ENCODE measurements at regions not wholly inside any gene's neighbourhood (a gene's known extent, or its start where the extent isn't known, plus 50 kb on each side); places are given as distances from the start of the nearest gene placed in this dataset.

- Histone ChIP-seq H4K20me1 (ENCODE audit: low read depth, low read length) (no peaks in the 10 kb centered on the region), H3K27ac (ENCODE audit: low read depth, low read length) (no peak overlapping the region), H3K27me3 (ENCODE audit: low read length) (peaks cover 3% of the 10 kb centered on the region), H2AFZ (ENCODE audit: low read depth, low read length, severe bottlenecking) (no peak overlapping the region), H3F3A (ENCODE audit: insufficient read depth) (no peaks in the 10 kb centered on the region), H3K4me3 (ENCODE audit: insufficient read depth, low read length, poor library complexity, severe bottlenecking) (no peak overlapping the region), H3K9me3 (ENCODE audit: insufficient read depth, low read length) (no peaks in the 10 kb centered on the region), H3K36me3 (ENCODE audit: low read length) (no peaks in the 10 kb centered on the region), H3K4me2 (ENCODE audit: low read depth, low read length, poor library complexity, severe bottlenecking) (no peak overlapping the region), H3K79me2 (ENCODE audit: insufficient read depth, low read length) (no peaks in the 10 kb centered on the region), H3K9me2 (replicated peaks; ENCODE audit: insufficient read depth, low read length) (no peaks in the 10 kb centered on the region), H3K9ac (ENCODE audit: low read length) (no peak overlapping the region)
- TF ChIP-seq CTCF (IDR thresholded peaks at IDR 0.05; ENCODE audit: insufficient read depth, low read length, poor library complexity, severe bottlenecking) (no peak), EZH2phosphoT487 (conservative IDR thresholded peaks at IDR 0.05; ENCODE audit: low read length) (no peak)
These were observed 114.1 kb upstream of the ADGRF1 start for GRCh38 chr6:47156196-47156595.

GRCh38 chr6:47153404-47153755 lies 111.2 kb upstream of the ADGRF1 start:
- H3K27ac ChIP-seq (ENCODE audit: low read depth, low read length) = no peak overlapping the region
- no peak overlapping the region for H3K4me3 ChIP-seq (ENCODE audit: insufficient read depth, low read length, poor library complexity, severe bottlenecking)
- H4K20me1 ChIP-seq (ENCODE audit: low read depth, low read length) = no peaks in the 10 kb centered on the region
- H3K36me3 ChIP-seq (ENCODE audit: low read length) = no peaks in the 10 kb centered on the region
- H3K9ac ChIP-seq (ENCODE audit: low read length) = no peak overlapping the region
- H3K9me3 ChIP-seq (ENCODE audit: insufficient read depth, low read length) = no peaks in the 10 kb centered on the region
- no peak overlapping the region for H3K4me2 ChIP-seq (ENCODE audit: low read depth, low read length, poor library complexity, severe bottlenecking)
- H3K27me3 ChIP-seq (ENCODE audit: low read length) = peaks cover 3% of the 10 kb centered on the region
- H3K79me2 ChIP-seq (ENCODE audit: insufficient read depth, low read length) = no peaks in the 10 kb centered on the region
- no peak overlapping the region for H2AFZ ChIP-seq (ENCODE audit: low read depth, low read length, severe bottlenecking)
- no peaks in the 10 kb centered on the region for H3F3A ChIP-seq (ENCODE audit: insufficient read depth)
- TF ChIP-seq EZH2phosphoT487 (conservative IDR thresholded peaks at IDR 0.05; ENCODE audit: low read length) (no peak), CTCF (IDR thresholded peaks at IDR 0.05; ENCODE audit: insufficient read depth, low read length, poor library complexity, severe bottlenecking) (no peak)
- H3K9me2 ChIP-seq (replicated peaks; ENCODE audit: insufficient read depth, low read length) = no peaks in the 10 kb centered on the region

GRCh38 chr6:47152666-47153403 lies 110.7 kb upstream of the ADGRF1 start:
- H4K20me1 ChIP-seq (ENCODE audit: low read depth, low read length) = no peaks in the 10 kb centered on the region
- H3K9ac ChIP-seq (ENCODE audit: low read length) = no peak overlapping the region
- no peak overlapping the region for H2AFZ ChIP-seq (ENCODE audit: low read depth, low read length, severe bottlenecking)
- H3K27ac ChIP-seq (ENCODE audit: low read depth, low read length) = no peak overlapping the region
- TF ChIP-seq EZH2phosphoT487 (conservative IDR thresholded peaks at IDR 0.05; ENCODE audit: low read length) = no peak
- no peak for TF ChIP-seq CTCF (IDR thresholded peaks at IDR 0.05; ENCODE audit: insufficient read depth, low read length, poor library complexity, severe bottlenecking)
- no peaks in the 10 kb centered on the region for H3F3A ChIP-seq (ENCODE audit: insufficient read depth)
- H3K9me3 ChIP-seq (ENCODE audit: insufficient read depth, low read length) = no peaks in the 10 kb centered on the region
- H3K79me2 ChIP-seq (ENCODE audit: insufficient read depth, low read length) = no peaks in the 10 kb centered on the region
- peaks cover 3% of the 10 kb centered on the region for H3K27me3 ChIP-seq (ENCODE audit: low read length)
- no peak overlapping the region for H3K4me2 ChIP-seq (ENCODE audit: low read depth, low read length, poor library complexity, severe bottlenecking)
- H3K9me2 ChIP-seq (replicated peaks; ENCODE audit: insufficient read depth, low read length) = no peaks in the 10 kb centered on the region
- H3K36me3 ChIP-seq (ENCODE audit: low read length) = no peaks in the 10 kb centered on the region
- no peak overlapping the region for H3K4me3 ChIP-seq (ENCODE audit: insufficient read depth, low read length, poor library complexity, severe bottlenecking)
